HCEC 1CT (cell line): ENCODE measurements at regions not wholly inside any gene's neighbourhood (a gene's known extent, or its start where the extent isn't known, plus 50 kb on each side); places are given as distances from the start of the nearest gene placed in this dataset.

Experiments used
- DNase-seq: peaks from one replicate; pipeline ENCODE4 v3.0.0-alpha.2; 2017

- no peak for DNase-seq
These were observed 59.6 kb downstream of the C3orf38 start for GRCh38 chr3:88209356-88209755.

GRCh38 chr3:88211096-88211890 is 61.5 kb downstream of the C3orf38 start:
- DNase-seq: no peak

- peak; percentile 46 for DNase-seq
These were observed 69.5 kb downstream of the C3orf38 start for GRCh38 chr3:88219138-88219792.

GRCh38 chr3:88220126-88220525 is 70.4 kb downstream of the C3orf38 start:
- DNase-seq: no peak

- DNase-seq: no peak
These were observed 72.0 kb downstream of the C3orf38 start for GRCh38 chr3:88221726-88222125.

GRCh38 chr3:88222343-88222742 is 72.6 kb downstream of the C3orf38 start:
- no peak for DNase-seq

GRCh38 chr3:88225326-88226008 is 75.7 kb downstream of the C3orf38 start:
- DNase-seq: no peak

- no peak for DNase-seq
These were observed 77.2 kb downstream of the C3orf38 start for GRCh38 chr3:88226910-88227309.

- no peak for DNase-seq
These were observed 80.9 kb downstream of the C3orf38 start for GRCh38 chr3:88230638-88231037.

GRCh38 chr3:88231207-88231606 is 81.4 kb downstream of the C3orf38 start:
- no peak for DNase-seq

GRCh38 chr3:88231632-88232031 is 81.9 kb downstream of the C3orf38 start:
- DNase-seq: no peak

- DNase-seq: peak; percentile 21
These were observed 85.3 kb downstream of the C3orf38 start for GRCh38 chr3:88235102-88235501.

- no peak for DNase-seq
These were observed 90.1 kb downstream of the C3orf38 start for GRCh38 chr3:88239870-88240269.

- no peak for DNase-seq
These were observed 98.9 kb downstream of the C3orf38 start for GRCh38 chr3:88248658-88249057.

- no peak for DNase-seq
These were observed 109.3 kb downstream of the C3orf38 start for GRCh38 chr3:88259045-88259444.

GRCh38 chr3:88262527-88262926 is 112.8 kb downstream of the C3orf38 start:
- DNase-seq: no peak

GRCh38 chr3:88263417-88264100 is 113.8 kb downstream of the C3orf38 start:
- no peak for DNase-seq

GRCh38 chr3:88267441-88267840 is 117.7 kb downstream of the C3orf38 start:
- DNase-seq: no peak

GRCh38 chr3:88267847-88268246 is 118.1 kb downstream of the C3orf38 start:
- DNase-seq: no peak

- DNase-seq: no peak
These were observed 130.6 kb downstream of the C3orf38 start for GRCh38 chr3:88280326-88280725.

- DNase-seq: no peak
These were observed 132.9 kb downstream of the C3orf38 start for GRCh38 chr3:88282528-88283241.

- DNase-seq: no peak
These were observed 133.5 kb downstream of the C3orf38 start for GRCh38 chr3:88283242-88283592.

- DNase-seq: no peak
These were observed 141.7 kb downstream of the C3orf38 start for GRCh38 chr3:88291486-88291885.
